RWPE1 (cell line): ENCODE measurements at regions not wholly inside any gene's neighbourhood (a gene's known extent, or its start where the extent isn't known, plus 50 kb on each side); places are given as distances from the start of the nearest gene placed in this dataset.
A peak's percentile ranks its signal among the peaks of the same experiment; 100 is the strongest.
"Not testable (repeated sequence)": the region's sequence is repeated elsewhere in the genome, so short reads cannot be mapped to it uniquely, and the experiment has no call there.

Source experiments
- CTCF ChIA-PET: fragments of 350-600 bp; sonication (Branson Sonifier 250); formaldehyde crosslinking; extraction: SDS; loops from one replicate; lab custom pipeline; 2021; lab: Yijun Ruan, JAX
- POLR2A ChIA-PET: fragments of 400-600 bp; formaldehyde crosslinking; extraction: SDS; loops from one replicate; lab custom pipeline; 2020; ENCODE audit warnings: antibody characterized with exemption; ENCODE audit not compliant: low non-redundant PET; lab: Yijun Ruan, JAX
- DNase-seq: peaks from one replicate; pipeline ENCODE4 v3.0.0; 2012; ENCODE audit warnings: low spot score
- H3K27ac ChIP-seq: fragments of 450-650 bp; 2 replicates; pipeline ENCODE4 v1.5.1; 2017
- TF ChIP-seq, protein P1 (sequence below): fragments of 450-650 bp; conservative IDR thresholded peaks from 2 replicates; pipeline ENCODE4 v1.5.1; 2017; ENCODE audit warnings: low read depth, mild to moderate bottlenecking

DNA sequence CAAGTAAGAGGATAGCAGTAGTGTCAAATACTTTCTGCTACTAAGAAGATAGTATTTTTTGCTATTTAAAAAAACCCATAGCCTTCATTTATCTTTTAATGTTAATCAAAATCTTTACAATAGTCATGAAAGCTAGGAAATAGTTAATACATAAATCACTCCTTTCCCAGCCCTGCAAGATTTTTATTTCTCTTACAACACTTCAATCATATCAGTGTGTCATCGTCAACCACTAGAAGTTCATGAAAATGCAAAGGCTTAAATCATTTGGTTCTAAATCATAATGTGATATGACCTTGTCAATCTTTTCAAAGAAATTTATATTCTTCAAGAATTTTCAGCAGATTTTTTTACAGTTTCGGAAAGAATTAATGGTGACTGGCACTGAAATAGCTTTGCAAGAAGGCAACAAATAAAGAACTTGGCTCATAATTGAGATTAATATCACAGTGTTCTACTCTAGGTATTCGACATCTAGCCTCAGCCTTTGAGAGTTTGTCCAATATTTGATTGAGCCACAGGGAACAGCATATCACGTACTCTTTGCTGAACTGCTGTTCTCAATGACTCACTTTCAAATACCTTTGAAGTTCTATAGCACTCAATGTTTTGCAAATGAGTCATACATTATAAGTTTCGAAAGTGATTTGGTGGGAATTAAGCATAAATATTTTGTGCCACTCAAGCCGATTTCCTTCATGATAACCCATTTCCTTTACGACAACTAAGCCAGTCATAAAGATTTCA, 384.0 kb upstream of the FOXG1 start:
- TF ChIP-seq, protein P1, sequence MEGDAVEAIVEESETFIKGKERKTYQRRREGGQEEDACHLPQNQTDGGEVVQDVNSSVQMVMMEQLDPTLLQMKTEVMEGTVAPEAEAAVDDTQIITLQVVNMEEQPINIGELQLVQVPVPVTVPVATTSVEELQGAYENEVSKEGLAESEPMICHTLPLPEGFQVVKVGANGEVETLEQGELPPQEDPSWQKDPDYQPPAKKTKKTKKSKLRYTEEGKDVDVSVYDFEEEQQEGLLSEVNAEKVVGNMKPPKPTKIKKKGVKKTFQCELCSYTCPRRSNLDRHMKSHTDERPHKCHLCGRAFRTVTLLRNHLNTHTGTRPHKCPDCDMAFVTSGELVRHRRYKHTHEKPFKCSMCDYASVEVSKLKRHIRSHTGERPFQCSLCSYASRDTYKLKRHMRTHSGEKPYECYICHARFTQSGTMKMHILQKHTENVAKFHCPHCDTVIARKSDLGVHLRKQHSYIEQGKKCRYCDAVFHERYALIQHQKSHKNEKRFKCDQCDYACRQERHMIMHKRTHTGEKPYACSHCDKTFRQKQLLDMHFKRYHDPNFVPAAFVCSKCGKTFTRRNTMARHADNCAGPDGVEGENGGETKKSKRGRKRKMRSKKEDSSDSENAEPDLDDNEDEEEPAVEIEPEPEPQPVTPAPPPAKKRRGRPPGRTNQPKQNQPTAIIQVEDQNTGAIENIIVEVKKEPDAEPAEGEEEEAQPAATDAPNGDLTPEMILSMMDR: no peak
- CTCF ChIA-PET: interaction anchor here (0.6 kb wide), 2 partner anchors 21 to 199 kb away, joined by 4 read pairs; no protein-coding TSS in a partner anchor
- POLR2A ChIA-PET: interaction anchor here (0.6 kb wide), 1 partner anchor 16 kb away, joined by 3 read pairs; no protein-coding TSS in a partner anchor
- DNase-seq: peak; percentile 52
- H3K27ac ChIP-seq: no peak overlapping the region

DNA sequence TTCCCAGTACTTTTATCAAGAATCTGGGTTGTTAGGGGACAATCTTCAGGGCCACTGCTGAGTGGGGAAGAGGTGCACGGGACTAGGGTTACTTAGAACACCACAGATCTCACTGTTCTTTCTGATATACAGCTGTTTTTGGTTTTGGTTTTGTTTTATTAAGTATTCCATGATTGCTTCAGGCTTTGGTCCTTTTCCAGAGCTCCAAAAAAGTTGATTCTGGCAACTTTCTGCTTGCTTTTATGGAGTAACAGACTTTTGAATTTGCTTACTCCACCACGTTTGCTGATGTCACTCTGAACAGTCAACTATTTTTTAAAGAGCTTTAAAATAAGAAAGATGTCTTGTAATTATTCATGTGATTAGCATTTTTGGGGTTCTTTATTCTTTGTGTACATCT, 368.1 kb upstream of the FOXG1 start:
- POLR2A ChIA-PET: interaction anchor here (0.6 kb wide), 1 partner anchor 16 kb away, joined by 3 read pairs; no protein-coding TSS in a partner anchor
- TF ChIP-seq, protein P1: no peak
- no peak overlapping the region for H3K27ac ChIP-seq
- DNase-seq: no peak
- CTCF ChIA-PET: no interaction called here

DNA sequence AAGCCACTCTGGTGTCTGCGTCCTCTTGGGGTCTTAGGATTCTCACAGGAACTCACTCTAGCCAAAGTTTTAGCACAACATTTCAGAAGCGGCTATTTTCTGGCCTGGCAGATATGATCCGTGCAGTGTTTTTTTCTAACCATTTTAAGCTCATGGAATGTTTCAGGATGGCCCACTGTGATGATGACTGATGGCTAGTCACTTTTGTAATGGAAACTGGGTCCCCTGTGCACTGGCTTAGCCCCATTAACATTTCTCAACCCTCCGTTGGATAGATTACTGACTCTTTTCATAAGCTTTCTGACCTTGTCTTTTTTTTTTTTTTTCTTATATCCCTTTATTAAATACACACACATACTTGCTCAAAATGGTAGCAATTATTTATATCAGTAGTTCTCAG, 364.9 kb upstream of the FOXG1 start:
- CTCF ChIA-PET, POLR2A ChIA-PET, H3K27ac ChIP-seq, DNase-seq: not testable (repeated sequence)

DNA sequence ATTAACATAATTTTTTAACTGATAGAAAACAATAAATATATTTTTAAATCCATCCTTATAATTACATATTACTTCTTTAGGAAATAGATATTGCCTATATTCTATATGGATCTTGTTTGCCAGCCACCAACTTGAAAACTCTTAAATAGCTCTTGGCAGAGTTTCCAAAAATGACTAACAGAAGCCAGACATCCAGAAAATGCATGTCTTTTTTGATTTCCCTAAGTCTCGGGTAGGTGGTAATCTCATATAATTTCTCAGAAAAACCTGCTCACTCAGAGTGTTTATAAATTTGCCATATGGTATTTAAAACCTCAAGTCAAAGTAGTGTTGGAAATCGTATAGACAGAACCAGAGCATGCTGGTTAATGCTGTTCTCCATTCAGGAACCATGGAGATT, 360.4 kb upstream of the FOXG1 start:
- POLR2A ChIA-PET: no interaction called here
- no peak for DNase-seq
- H3K27ac ChIP-seq: no peak overlapping the region
- CTCF ChIA-PET: no interaction called here
- TF ChIP-seq, protein P1: no peak

DNA sequence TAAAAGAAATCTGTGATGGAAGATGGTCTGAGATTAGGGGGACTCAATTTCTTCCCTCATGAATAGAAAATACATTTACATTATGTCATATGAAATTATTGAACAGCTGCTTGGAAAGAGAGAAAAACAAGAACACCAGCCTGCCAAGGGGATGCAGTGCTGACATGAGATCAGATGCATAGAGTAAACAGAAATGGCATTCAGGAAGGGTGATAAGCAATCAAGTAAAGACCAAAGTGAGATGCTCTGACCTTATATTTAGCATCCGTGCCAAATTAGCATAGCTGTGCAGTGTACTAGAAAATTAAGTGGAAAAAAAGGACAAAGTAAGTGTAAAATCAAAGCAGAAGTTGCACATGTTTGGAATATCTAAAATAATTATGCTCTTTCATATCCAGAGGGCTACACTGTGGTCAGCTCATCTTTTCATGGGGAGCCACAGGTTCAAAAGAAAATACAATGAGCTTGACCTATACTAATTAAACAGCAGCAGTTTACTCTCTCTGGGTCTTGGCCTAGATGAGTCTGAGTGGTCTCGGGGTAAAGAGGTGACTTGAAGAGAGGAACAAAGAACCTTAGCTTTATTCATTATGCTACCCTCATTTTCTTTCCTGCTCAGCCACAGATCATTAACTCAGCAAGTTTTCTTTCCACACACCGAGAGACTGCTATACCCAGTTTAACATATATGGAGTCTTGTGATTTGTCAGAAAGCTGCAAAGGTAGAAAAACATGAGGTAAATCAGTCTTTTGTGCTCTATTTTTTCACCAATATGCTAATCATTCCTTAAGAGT, 359.4 kb upstream of the FOXG1 start:
- H3K27ac ChIP-seq: no peak overlapping the region
- TF ChIP-seq, protein P1: no peak
- ChIA-PET CTCF (interaction anchor here (0.5 kb wide), 1 partner anchor 1818 kb away, joined by 3 read pairs; no protein-coding TSS in a partner anchor), POLR2A (no interaction called here)
- DNase-seq: no peak

DNA sequence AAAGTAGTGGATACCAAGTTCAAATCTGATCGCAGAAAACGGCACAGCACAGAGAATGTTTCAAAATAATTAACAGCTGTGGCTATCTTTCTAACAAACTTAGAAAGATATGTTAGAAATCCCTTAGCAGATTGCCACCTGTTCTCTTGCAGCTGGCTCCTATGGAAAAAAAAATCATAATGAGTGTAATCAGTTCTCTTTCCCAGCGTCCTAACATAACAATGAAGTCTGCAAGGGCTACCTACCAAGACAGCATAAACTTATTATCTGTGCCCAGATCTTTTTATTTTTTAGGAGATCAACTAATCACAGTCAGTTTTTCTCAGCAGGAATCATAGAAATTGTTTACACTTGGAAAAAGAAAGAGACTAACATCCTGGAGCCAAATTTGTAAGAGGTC, 358.6 kb upstream of the FOXG1 start:
- POLR2A ChIA-PET: no interaction called here
- TF ChIP-seq, protein P1: no peak
- DNase-seq: no peak
- no peak overlapping the region for H3K27ac ChIP-seq
- CTCF ChIA-PET: no interaction called here
